Neural cell (in vitro differentiated cells): ENCODE measurements at regions not wholly inside any gene's neighbourhood (a gene's known extent, or its start where the extent isn't known, plus 50 kb on each side); places are given as distances from the start of the nearest gene placed in this dataset.

Experiments
- EP300 ChIP-seq: fragments of 450-650 bp; conservative IDR thresholded peaks from 2 replicates; pipeline ENCODE4 v1.6.1; 2014; ENCODE audit warnings: antibody characterized with exemption, mild to moderate bottlenecking, moderate library complexity; ENCODE audit not compliant: poor library complexity, severe bottlenecking
- EZH2 ChIP-seq: fragments of 200-600, 300-800 bp; shearing (Covaris generic), sonication (generic); IDR thresholded peaks from 2 replicates; pipeline ENCODE4 v1.6.1; 2014; ENCODE audit warnings: antibody characterized with exemption, low read length, borderline replicate concordance, mild to moderate bottlenecking; ENCODE audit not compliant: insufficient read depth, poor library complexity, severe bottlenecking
- MXI1 ChIP-seq: fragments of 450-650 bp; conservative IDR thresholded peaks from 2 replicates; pipeline ENCODE4 v1.6.1; 2014; ENCODE audit warnings: antibody characterized with exemption, mild to moderate bottlenecking; ENCODE audit not compliant: poor library complexity, severe bottlenecking
- POLR2AphosphoS5 ChIP-seq: IDR thresholded peaks from 2 replicates; pipeline ENCODE4 v1.6.1; 2012
- RAD21 ChIP-seq: fragments of 450-650 bp; conservative IDR thresholded peaks from 2 replicates; pipeline ENCODE4 v1.6.1; 2014; ENCODE audit warnings: antibody characterized with exemption, mild to moderate bottlenecking, moderate library complexity
- REST ChIP-seq: IDR thresholded peaks from 2 replicates; pipeline ENCODE4 v1.6.1; 2012; ENCODE audit warnings: borderline replicate concordance
- TF ChIP-seq, protein P1 (sequence below): fragments of 450-650 bp; IDR thresholded peaks from 2 replicates; pipeline ENCODE4 v1.5.1; 2014; ENCODE audit warnings: antibody characterized with exemption, mild to moderate bottlenecking, moderate library complexity; ENCODE audit not compliant: poor library complexity, severe bottlenecking

- TF ChIP-seq, protein P1, sequence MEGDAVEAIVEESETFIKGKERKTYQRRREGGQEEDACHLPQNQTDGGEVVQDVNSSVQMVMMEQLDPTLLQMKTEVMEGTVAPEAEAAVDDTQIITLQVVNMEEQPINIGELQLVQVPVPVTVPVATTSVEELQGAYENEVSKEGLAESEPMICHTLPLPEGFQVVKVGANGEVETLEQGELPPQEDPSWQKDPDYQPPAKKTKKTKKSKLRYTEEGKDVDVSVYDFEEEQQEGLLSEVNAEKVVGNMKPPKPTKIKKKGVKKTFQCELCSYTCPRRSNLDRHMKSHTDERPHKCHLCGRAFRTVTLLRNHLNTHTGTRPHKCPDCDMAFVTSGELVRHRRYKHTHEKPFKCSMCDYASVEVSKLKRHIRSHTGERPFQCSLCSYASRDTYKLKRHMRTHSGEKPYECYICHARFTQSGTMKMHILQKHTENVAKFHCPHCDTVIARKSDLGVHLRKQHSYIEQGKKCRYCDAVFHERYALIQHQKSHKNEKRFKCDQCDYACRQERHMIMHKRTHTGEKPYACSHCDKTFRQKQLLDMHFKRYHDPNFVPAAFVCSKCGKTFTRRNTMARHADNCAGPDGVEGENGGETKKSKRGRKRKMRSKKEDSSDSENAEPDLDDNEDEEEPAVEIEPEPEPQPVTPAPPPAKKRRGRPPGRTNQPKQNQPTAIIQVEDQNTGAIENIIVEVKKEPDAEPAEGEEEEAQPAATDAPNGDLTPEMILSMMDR = no peak
- no peak for TF ChIP-seq EZH2
- no peak for TF ChIP-seq POLR2AphosphoS5
- TF ChIP-seq RAD21 = no peak
- TF ChIP-seq EP300 = no peak
- TF ChIP-seq MXI1 = no peak
- no peak for TF ChIP-seq REST
Measured at GRCh38 chr3:182063742-182064141, 352.0 kb downstream of the SOX2 start.
